Lower leg skin (tissue), 4 donors: ENCODE measurements at regions not wholly inside any gene's neighbourhood (a gene's known extent, or its start where the extent isn't known, plus 50 kb on each side); places are given as distances from the start of the nearest gene placed in this dataset.

Experiments
- DNase-seq, 2 donors: peaks; one replicate each; pipeline ENCODE4 v3.0.0-alpha.2; 2019; ENCODE audit warnings: low spot score in 2 of 2
- H3K4me3 ChIP-seq: fragments of 200-600 bp; sonication (generic); 2 replicates; pipeline ENCODE4 v1.5.1; 2017; ENCODE audit warnings: mild to moderate bottlenecking, low read depth; ENCODE audit not compliant: poor library complexity, severe bottlenecking
- POLR2A ChIP-seq, 2 donors: fragments of 450-650 bp; IDR thresholded peaks; one replicate each; pipeline ENCODE4 v1.6.1; 2016 to 2017; ENCODE audit warnings: antibody characterized with exemption in 2 of 2, mild to moderate bottlenecking in 1 of 2, moderate library complexity in 1 of 2
- WGBS, 2 donors: methylation state at CpG; one replicate each; pipeline ENCODE4 v1.1.5; 2018; 5-methylcytosine and 5-hydroxymethylcytosine counted together
- intact Hi-C: fragments of 100-400 bp; cut with DNase I; formaldehyde crosslinking; loops from one replicate; pipeline ENCODE4 v1.15.0; 2023; ENCODE audit warnings: low total_unique reads
- TF ChIP-seq, protein P1 (sequence below), 3 donors: fragments of 450-650 bp; IDR thresholded peaks; one replicate each; pipeline ENCODE4 v1.5.1; 2016; ENCODE audit warnings: antibody characterized with exemption in 3 of 3, mild to moderate bottlenecking in 3 of 3, moderate library complexity in 2 of 3

DNA sequence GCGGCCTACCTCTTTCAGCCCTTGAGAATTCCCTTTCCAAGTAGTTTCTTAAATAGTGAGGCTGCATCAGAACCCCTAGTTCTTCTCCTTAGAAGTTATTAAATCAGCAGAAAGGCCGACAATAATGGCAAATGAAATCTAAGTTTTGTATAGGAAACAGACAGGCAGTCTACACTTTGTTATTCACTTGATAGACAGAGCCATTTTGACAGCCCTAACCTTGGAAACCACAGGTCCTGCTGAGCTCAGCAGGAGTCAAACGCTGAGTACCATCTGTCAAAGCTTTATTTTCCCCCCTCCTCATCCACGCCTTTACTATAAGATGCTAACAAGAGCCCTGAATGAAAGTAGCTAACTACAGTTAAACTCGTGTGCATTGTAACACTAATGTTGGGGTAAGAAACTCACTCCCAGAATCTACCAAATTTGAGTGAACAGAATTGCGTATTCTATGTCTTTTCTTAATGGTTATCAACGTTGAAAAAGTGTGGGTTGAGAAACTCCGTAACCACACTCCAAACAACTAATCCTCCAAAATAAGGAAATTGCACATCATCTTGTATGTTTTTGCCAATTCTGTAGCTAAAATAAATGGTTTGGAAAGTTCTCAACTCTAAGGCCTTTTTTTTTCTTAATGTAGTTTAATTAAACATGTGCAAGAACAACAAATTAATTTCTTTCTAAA is 90.6 kb upstream of the EFEMP1 start:
- no peak for DNase-seq
- TF ChIP-seq, protein P1, sequence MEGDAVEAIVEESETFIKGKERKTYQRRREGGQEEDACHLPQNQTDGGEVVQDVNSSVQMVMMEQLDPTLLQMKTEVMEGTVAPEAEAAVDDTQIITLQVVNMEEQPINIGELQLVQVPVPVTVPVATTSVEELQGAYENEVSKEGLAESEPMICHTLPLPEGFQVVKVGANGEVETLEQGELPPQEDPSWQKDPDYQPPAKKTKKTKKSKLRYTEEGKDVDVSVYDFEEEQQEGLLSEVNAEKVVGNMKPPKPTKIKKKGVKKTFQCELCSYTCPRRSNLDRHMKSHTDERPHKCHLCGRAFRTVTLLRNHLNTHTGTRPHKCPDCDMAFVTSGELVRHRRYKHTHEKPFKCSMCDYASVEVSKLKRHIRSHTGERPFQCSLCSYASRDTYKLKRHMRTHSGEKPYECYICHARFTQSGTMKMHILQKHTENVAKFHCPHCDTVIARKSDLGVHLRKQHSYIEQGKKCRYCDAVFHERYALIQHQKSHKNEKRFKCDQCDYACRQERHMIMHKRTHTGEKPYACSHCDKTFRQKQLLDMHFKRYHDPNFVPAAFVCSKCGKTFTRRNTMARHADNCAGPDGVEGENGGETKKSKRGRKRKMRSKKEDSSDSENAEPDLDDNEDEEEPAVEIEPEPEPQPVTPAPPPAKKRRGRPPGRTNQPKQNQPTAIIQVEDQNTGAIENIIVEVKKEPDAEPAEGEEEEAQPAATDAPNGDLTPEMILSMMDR (IDR thresholded peaks at IDR 0.05): no peak
- no peak for TF ChIP-seq POLR2A (IDR thresholded peaks at IDR 0.05)
- intact Hi-C loops: no loop called here
- WGBS, 2 donors: 75 to 78% methylated on average over 8 of the region's 8 CpGs
- H3K4me3 ChIP-seq: no peak overlapping the region

- WGBS, 2 donors: 39 to 44% methylated on average over 4 of the region's 4 CpGs
- TF ChIP-seq POLR2A (IDR thresholded peaks at IDR 0.05): no peak
- TF ChIP-seq, protein P1 (IDR thresholded peaks at IDR 0.05): no peak
- no peak for DNase-seq
- intact Hi-C loops: no loop called here
- no peak overlapping the region for H3K4me3 ChIP-seq
These were observed 92.1 kb upstream of the EFEMP1 start for GRCh38 chr2:56015711-56016115.

GRCh38 chr2:56017784-56018183 is 94.2 kb upstream of the EFEMP1 start:
- intact Hi-C loops: no loop called here
- H3K4me3 ChIP-seq: no peak overlapping the region
- TF ChIP-seq, protein P1 (IDR thresholded peaks at IDR 0.05): no peak
- TF ChIP-seq POLR2A (IDR thresholded peaks at IDR 0.05): no peak
- DNase-seq: no peak

DNA sequence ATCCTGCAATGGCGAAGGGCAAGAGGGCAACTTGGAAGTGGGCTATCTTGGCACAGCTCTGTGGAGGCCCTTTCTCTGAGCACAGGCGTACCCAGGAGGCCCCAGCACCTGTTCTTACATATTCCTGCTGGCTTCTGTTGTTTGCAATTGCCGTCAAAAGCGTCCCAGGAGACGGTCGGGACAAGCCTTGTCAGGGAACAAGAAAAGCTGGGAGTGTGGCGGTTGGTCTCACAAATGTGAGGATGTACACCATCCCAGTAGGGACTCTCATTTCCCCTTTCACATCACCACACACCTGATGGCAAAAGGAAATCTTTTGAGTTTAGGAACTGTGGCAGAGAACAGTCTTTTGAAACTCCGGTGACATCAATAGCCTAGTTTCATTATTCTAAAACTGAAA is 94.7 kb upstream of the EFEMP1 start:
- intact Hi-C loops: no loop called here
- TF ChIP-seq POLR2A (IDR thresholded peaks at IDR 0.05): no peak
- TF ChIP-seq, protein P1 (IDR thresholded peaks at IDR 0.05): no peak
- WGBS, 2 donors: 78 to 82% methylated on average over 8 of the region's 8 CpGs
- H3K4me3 ChIP-seq: no peak overlapping the region
- no peak for DNase-seq

GRCh38 chr2:56021136-56021474 is 97.5 kb upstream of the EFEMP1 start:
- TF ChIP-seq, protein P1 (IDR thresholded peaks at IDR 0.05): no peak
- WGBS, 2 donors: 85 to 91% methylated on average over 5 of the region's 5 CpGs
- DNase-seq: no peak
- intact Hi-C loops: no loop called here
- no peak overlapping the region for H3K4me3 ChIP-seq

DNA sequence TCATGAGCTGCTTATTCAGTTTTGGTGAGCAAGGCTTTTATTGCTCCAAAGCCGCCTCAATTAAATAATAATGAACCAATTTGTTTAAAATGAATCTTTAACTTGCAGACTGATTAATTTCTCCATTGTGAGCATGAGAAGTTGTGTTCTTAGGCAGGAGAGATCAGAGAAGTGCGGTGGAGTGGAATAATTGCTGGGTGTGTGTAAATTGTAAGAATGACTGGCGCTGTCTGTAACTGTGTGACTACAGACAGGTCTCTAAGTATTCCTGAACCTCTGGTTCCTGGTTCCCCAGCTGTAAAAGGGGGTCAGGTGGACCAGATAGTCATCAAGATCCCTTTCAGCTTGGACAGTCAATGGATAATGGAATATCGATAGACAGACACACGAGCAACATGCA is 98.0 kb upstream of the EFEMP1 start:
- 88 to 91% methylated on average over 5 of the region's 5 CpGs for whole genome bisulfite sequencing, 2 donors
- DNase-seq: no peak
- intact Hi-C loops: no loop called here
- H3K4me3 ChIP-seq: no peak overlapping the region
- no peak for TF ChIP-seq POLR2A (IDR thresholded peaks at IDR 0.05)
- TF ChIP-seq, protein P1 (IDR thresholded peaks at IDR 0.05): no peak
